Vagina (tissue), 2 donors: ENCODE measurements at regions not wholly inside any gene's neighbourhood (a gene's known extent, or its start where the extent isn't known, plus 50 kb on each side); places are given as distances from the start of the nearest gene placed in this dataset.
"Not testable (repeated sequence)": the region's sequence is repeated elsewhere in the genome, so short reads cannot be mapped to it uniquely, and the experiment has no call there.

Experiments used
- CTCF ChIP-seq, 3 experiments: fragments of 450-650 bp in 2 of 3; fragments of 200-600 bp in 1 of 3; sonication (generic) in 1 of 3; IDR thresholded peaks; one replicate each; pipeline ENCODE4 v1.5.1; 2017 to 2019; ENCODE audit warnings: antibody characterized with exemption in 3 of 3, mild to moderate bottlenecking in 2 of 3, moderate library complexity in 2 of 3
- POLR2A ChIP-seq, 2 donors: fragments of 450-650 bp; IDR thresholded peaks; one replicate each; pipeline ENCODE4 v1.6.1; 2017; ENCODE audit warnings: antibody characterized with exemption in 2 of 2, mild to moderate bottlenecking in 2 of 2, moderate library complexity in 2 of 2
- POLR2AphosphoS5 ChIP-seq, 2 donors: sonication (generic); formaldehyde crosslinking; IDR thresholded peaks; one replicate each; pipeline ENCODE4 v1.9.0; 2017; ENCODE audit warnings: antibody characterized with exemption in 2 of 2, mild to moderate bottlenecking in 2 of 2, low read depth in 1 of 2; ENCODE audit not compliant: insufficient read depth in 1 of 2

GRCh38 chr2:111297128-111297527 lies 176.4 kb downstream of the BCL2L11 start:
- not testable (repeated sequence) for TF ChIP-seq POLR2AphosphoS5 (IDR thresholded peaks at IDR 0.05; ENCODE audit: insufficient read depth in 1 of 2, low read depth in 1 of 2); POLR2A (IDR thresholded peaks at IDR 0.05); CTCF (IDR thresholded peaks at IDR 0.05)
